BLaER1 (cell line): ENCODE measurements at regions not wholly inside any gene's neighbourhood (a gene's known extent, or its start where the extent isn't known, plus 50 kb on each side); places are given as distances from the start of the nearest gene placed in this dataset.
"Not testable (repeated sequence)": the region's sequence is repeated elsewhere in the genome, so short reads cannot be mapped to it uniquely, and the experiment has no call there.

Experiments
- H3K27ac ChIP-seq: shearing (Covaris generic); formaldehyde crosslinking; 2 replicates; pipeline ENCODE4 v1.8.1; 2022
- H3K27me3 ChIP-seq: shearing (Covaris generic); formaldehyde crosslinking; 2 replicates; pipeline ENCODE4 v1.8.1; 2022
- H3K36me3 ChIP-seq: shearing (Covaris generic); formaldehyde crosslinking; 2 replicates; pipeline ENCODE4 v1.8.1; 2022
- H3K4me1 ChIP-seq: shearing (Covaris generic); formaldehyde crosslinking; 2 replicates; pipeline ENCODE4 v1.8.1; 2022
- H3K4me2 ChIP-seq: shearing (Covaris generic); formaldehyde crosslinking; 2 replicates; pipeline ENCODE4 v1.8.1; 2022
- H3K4me3 ChIP-seq: shearing (Covaris generic); formaldehyde crosslinking; 2 replicates; pipeline ENCODE4 v1.8.1; 2022
- H3K9ac ChIP-seq: shearing (Covaris generic); formaldehyde crosslinking; 2 replicates; pipeline ENCODE4 v1.8.1; 2022
- H3K9me3 ChIP-seq: shearing (Covaris generic); formaldehyde crosslinking; 2 replicates; pipeline ENCODE4 v1.8.1; 2022
- H4K20me1 ChIP-seq: shearing (Covaris generic); formaldehyde crosslinking; 2 replicates; pipeline ENCODE4 v1.8.1; 2022
- Cebpa-rat ChIP-seq: shearing (Covaris generic); IDR thresholded peaks from 2 replicates; pipeline ENCODE4 v1.8.1; 2022

DNA sequence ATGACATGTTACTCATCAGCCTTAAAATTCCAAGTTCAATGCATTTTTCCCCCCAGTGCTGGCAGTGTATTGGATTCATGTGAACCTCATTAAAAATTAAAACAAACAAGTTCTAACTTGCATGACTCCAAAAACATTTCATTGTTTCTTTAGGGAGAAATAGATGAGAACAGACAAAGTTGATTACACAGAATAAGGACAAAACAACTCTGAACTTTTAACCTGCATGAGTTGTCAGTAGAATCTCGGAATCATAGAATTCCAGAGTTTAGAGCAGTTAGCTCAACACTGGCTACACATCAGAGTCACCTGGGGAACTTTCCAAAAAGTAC, 127.5 kb downstream of the TMX1 start:
- no peak overlapping the region for H3K4me2 ChIP-seq
- no peaks in the 10 kb centered on the region for H4K20me1 ChIP-seq
- H3K4me3 ChIP-seq, result no peak overlapping the region
- H3K27ac ChIP-seq, result no peak overlapping the region
- TF ChIP-seq Cebpa-rat, result no peak
- no peaks in the 10 kb centered on the region for H3K27me3 ChIP-seq
- H3K36me3 ChIP-seq, result no peaks in the 10 kb centered on the region
- H3K9me3 ChIP-seq, result no peaks in the 10 kb centered on the region
- H3K4me1 ChIP-seq, result no peaks in the 10 kb centered on the region
- H3K9ac ChIP-seq, result no peak overlapping the region

DNA sequence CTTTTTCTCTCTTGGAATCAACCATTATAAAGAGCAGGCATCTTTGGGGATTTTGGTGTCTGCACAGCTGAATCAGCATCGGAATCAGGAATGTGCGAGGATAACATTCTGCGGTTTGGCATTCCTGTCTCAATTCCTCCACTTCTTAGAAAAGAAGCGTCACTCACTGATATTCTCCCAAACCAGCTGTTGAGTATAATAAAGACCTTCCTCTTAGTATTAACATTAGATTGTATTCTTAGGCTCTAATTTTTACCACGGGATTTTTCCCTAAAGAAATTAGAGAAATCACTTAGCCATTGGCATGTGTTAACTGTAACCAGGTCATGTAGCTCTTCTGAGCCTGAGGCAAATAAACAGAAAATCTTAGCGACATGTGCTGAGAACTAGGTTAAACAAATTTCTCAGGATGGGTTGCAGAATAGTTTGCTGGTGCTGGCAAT, 128.7 kb downstream of the TMX1 start:
- TF ChIP-seq Cebpa-rat, result no peak
- H3K4me3 ChIP-seq, result no peak overlapping the region

DNA sequence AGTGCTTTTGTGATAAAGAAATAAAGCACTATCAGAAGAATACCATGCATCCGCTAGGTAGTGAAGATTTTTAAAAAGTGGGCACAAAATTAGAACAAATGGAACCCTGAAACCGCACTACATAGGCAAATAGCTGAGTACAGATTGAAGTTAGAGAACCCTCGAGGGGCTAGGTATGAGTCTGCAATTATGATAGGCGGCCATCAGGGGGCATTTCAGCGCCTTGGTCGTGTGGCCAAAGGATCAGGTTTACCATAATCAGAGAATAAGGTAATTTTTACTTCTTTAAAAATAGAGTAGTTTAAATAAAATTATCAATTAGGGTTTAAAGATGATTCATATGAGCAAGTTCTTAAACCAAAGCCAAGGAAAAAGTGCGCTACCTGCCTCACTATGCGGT, 129.8 kb downstream of the TMX1 start:
- H3K27me3 ChIP-seq, result no peaks in the 10 kb centered on the region
- no peak overlapping the region for H3K4me2 ChIP-seq
- no peak overlapping the region for H3K27ac ChIP-seq
- no peak overlapping the region for H3K4me3 ChIP-seq
- no peaks in the 10 kb centered on the region for H3K9me3 ChIP-seq
- no peaks in the 10 kb centered on the region for H3K4me1 ChIP-seq
- no peak for TF ChIP-seq Cebpa-rat
- no peaks in the 10 kb centered on the region for H4K20me1 ChIP-seq
- no peak overlapping the region for H3K9ac ChIP-seq
- no peaks in the 10 kb centered on the region for H3K36me3 ChIP-seq

More for the DNA sequence above, 128.7 kb downstream of the TMX1 start:
- H3K4me2 ChIP-seq, result no peak overlapping the region
- no peaks in the 10 kb centered on the region for H3K27me3 ChIP-seq
- no peaks in the 10 kb centered on the region for H3K36me3 ChIP-seq
- no peaks in the 10 kb centered on the region for H3K4me1 ChIP-seq
- H3K9ac ChIP-seq, result no peak overlapping the region
- H3K27ac ChIP-seq, result no peak overlapping the region
- H4K20me1 ChIP-seq, result no peaks in the 10 kb centered on the region
- H3K9me3 ChIP-seq, result no peaks in the 10 kb centered on the region

DNA sequence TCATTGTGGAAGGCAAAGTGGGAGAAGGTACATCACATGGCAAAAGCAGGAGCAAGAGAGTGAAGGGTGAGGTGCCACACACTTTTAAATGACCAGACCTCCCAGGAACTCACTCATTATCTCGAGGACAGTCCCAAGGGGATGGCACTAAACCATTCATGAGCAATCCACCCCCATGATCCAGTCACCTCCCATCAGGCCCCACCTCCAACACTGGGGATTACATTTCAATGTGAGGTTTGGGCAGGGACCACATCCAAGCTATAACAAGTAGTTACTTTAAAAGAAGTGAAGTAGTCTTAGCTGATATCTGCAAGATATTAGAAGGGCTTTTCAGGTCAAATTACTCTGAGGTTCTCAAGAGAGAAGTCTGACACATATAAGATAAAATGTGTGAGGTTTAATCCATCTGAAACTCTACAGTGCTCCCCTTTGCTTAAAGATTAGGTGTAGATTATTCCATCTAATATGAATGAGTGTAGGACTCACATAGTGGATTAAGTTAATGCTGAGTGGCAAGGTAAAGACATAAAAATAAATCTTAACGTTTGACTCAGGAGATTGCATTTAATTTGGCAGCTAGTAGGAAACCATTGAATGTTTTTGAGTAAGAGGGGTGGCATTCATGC, 130.8 kb downstream of the TMX1 start:
- no peaks in the 10 kb centered on the region for H3K4me1 ChIP-seq
- no peak for TF ChIP-seq Cebpa-rat
- H4K20me1 ChIP-seq, result no peaks in the 10 kb centered on the region
- no peaks in the 10 kb centered on the region for H3K27me3 ChIP-seq
- H3K36me3 ChIP-seq, result no peaks in the 10 kb centered on the region
- H3K27ac ChIP-seq, result no peak overlapping the region
- no peak overlapping the region for H3K4me2 ChIP-seq
- no peak overlapping the region for H3K4me3 ChIP-seq
- H3K9me3 ChIP-seq, result no peaks in the 10 kb centered on the region
- no peak overlapping the region for H3K9ac ChIP-seq

DNA sequence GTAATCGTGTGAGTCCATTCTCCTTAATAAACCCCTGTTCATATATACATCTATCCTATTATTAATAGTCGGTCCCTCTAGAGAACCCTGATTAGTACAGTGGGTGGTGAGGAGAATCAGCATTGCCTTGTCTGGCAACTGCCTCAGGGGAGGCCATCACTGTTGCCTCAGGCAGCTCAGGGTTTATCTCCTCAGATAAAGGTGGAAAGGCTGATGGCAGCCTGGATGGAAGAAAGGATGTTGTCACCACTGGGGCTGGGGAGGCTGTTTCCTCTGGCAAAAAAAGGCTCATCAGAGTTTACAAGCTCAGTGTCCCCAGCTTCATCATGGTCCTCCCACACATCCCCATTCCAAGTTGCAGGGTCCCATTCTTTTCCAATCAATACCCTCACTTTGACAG, 137.1 kb downstream of the TMX1 start:
- H3K4me1 ChIP-seq, H3K27me3 ChIP-seq, H3K4me3 ChIP-seq, H3K4me2 ChIP-seq, H3K9me3 ChIP-seq, H3K27ac ChIP-seq, H4K20me1 ChIP-seq, H3K9ac ChIP-seq, H3K36me3 ChIP-seq: not testable (repeated sequence)

DNA sequence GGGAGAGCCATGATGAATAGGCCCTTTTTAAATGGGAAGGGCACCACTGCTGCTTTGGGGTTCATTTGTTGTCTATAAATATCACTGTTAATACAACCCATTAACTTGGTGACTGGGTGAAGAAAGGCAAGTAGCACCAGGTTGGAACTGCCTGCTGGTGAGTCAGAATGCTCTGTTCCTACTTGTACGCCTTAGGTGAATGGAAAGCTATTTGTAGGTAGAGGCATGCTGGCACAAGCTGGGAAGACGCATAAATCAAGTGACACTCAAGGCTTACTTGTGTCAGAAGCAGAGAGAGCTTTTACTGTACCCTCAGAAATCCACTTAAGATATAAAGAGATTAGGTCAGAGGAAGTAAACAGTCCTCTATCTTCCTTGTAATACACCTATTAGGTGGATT, 142.5 kb downstream of the TMX1 start:
- TF ChIP-seq Cebpa-rat, result no peak
- H3K4me1 ChIP-seq, result no peaks in the 10 kb centered on the region
- no peak overlapping the region for H3K4me3 ChIP-seq
- no peaks in the 10 kb centered on the region for H3K36me3 ChIP-seq
- no peaks in the 10 kb centered on the region for H4K20me1 ChIP-seq
- no peak overlapping the region for H3K9ac ChIP-seq
- no peak overlapping the region for H3K27ac ChIP-seq
- H3K27me3 ChIP-seq, result no peaks in the 10 kb centered on the region
- no peak overlapping the region for H3K4me2 ChIP-seq
- no peaks in the 10 kb centered on the region for H3K9me3 ChIP-seq

DNA sequence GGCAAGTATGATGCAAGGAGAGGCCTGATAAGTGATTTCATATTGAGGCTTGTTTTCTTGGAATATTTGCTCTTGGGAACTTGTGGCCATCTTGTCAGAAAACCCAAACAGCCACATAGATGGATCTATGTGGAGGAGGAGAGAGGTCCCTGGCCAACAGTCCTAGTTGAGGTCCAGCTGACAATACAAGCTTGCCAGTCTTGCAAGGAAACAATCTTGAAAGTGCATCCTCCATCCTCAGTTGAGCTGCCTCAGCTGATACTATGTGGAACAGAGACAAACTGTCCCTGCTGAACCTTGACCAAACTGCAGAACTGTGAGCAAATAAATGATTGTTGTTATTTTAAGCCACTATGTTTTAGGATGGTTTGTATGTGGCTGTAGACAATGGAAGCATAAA, 146.4 kb downstream of the TMX1 start:
- no peaks in the 10 kb centered on the region for H3K27me3 ChIP-seq
- no peaks in the 10 kb centered on the region for H3K36me3 ChIP-seq
- no peaks in the 10 kb centered on the region for H3K4me1 ChIP-seq
- H3K9ac ChIP-seq, result no peak overlapping the region
- H3K9me3 ChIP-seq, result no peaks in the 10 kb centered on the region
- H3K27ac ChIP-seq, result no peak overlapping the region
- no peak for TF ChIP-seq Cebpa-rat
- no peaks in the 10 kb centered on the region for H4K20me1 ChIP-seq
- no peak overlapping the region for H3K4me2 ChIP-seq
- no peak overlapping the region for H3K4me3 ChIP-seq

DNA sequence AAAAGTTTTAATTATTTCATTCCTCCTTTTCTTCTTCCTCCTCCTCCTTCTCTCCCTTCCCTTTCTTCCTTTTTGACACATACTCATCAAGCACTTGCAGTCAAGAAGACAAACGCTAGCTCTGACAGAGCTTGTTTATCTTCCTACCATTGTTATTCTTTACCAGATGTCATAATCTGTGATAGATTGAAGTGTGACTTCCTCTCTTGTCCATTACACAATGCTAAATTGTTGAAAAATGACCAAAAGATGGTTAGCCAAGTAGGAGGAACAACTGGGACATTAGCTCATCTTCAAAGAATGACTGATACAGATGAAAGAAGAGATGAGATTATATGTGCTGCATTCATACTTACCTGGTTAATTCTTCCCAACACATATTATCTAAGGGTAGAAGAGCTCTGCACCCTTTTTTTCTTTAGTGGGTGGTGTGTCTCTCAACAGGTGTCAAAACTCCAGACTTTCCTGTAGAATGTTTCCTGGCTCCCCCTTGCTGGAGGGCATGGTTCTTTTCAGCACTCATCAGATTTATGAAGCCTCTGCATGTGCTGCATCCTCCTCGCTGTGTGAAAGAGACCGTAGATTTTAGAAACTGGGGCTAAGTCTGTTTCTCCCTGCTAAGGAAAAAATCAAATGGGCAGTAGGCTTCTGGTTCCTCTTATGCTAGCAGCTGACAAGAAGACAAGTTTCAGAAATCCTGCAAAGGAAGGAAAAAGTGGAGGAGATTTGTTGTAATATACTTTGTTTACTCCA, 147.1 kb downstream of the TMX1 start:
- no peak overlapping the region for H3K4me3 ChIP-seq
- no peaks in the 10 kb centered on the region for H3K4me1 ChIP-seq
- H3K27ac ChIP-seq, result no peak overlapping the region
- H3K27me3 ChIP-seq, result no peaks in the 10 kb centered on the region
- no peaks in the 10 kb centered on the region for H3K9me3 ChIP-seq
- no peak for TF ChIP-seq Cebpa-rat
- no peak overlapping the region for H3K4me2 ChIP-seq
- H3K9ac ChIP-seq, result no peak overlapping the region
- no peaks in the 10 kb centered on the region for H3K36me3 ChIP-seq
- H4K20me1 ChIP-seq, result no peaks in the 10 kb centered on the region

DNA sequence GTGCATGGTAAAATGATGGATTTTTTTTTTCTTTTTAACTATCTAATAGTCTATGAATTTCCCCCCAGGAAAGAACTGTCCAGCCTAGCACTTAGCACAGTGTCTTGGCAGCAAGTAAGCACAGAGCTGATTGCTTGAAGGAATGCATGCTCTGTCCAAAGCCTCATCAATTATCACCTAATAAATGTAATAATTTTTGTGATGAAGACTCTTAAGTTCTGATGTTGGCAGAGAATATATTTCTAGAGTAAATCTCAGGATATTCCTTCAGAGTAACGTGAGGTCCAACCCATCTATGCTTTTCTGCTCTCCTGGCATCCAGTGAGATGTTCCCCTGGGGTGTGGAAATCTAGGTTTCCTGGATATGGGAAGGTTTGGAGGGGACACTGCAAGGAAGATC, 152.4 kb downstream of the TMX1 start:
- Histone ChIP-seq H3K4me2 (no peak overlapping the region), H3K4me1 (no peaks in the 10 kb centered on the region), H3K27me3 (no peaks in the 10 kb centered on the region), H3K36me3 (no peaks in the 10 kb centered on the region), H4K20me1 (no peaks in the 10 kb centered on the region), H3K4me3 (no peak overlapping the region), H3K27ac (no peak overlapping the region), H3K9ac (no peak overlapping the region), H3K9me3 (no peaks in the 10 kb centered on the region)
- no peak for TF ChIP-seq Cebpa-rat

DNA sequence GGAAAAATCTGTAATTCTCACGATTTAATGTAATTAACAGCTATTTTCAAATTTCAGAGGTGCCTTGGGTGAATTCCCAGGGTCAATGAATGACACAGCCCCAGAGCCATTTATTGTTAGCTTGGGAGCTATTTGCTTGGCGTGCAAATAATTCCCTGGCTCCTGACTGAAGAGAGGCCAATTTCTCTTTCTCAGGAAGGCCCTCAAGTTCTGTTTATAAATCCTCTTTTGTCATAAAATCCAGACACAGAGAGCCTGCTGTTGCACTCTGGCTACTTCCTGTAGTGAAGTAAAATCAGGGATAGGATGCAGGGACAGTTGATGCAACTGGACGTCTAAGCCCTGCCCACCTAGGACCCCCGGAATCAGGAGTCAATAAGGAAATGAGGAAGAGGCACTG, 154.3 kb downstream of the TMX1 start:
- no peaks in the 10 kb centered on the region for H3K36me3 ChIP-seq
- H3K4me1 ChIP-seq, result no peaks in the 10 kb centered on the region
- H3K27ac ChIP-seq, result no peak overlapping the region
- H3K27me3 ChIP-seq, result no peaks in the 10 kb centered on the region
- H3K9me3 ChIP-seq, result no peaks in the 10 kb centered on the region
- no peaks in the 10 kb centered on the region for H4K20me1 ChIP-seq
- H3K4me3 ChIP-seq, result no peak overlapping the region
- no peak overlapping the region for H3K4me2 ChIP-seq
- no peak overlapping the region for H3K9ac ChIP-seq
- no peak for TF ChIP-seq Cebpa-rat

DNA sequence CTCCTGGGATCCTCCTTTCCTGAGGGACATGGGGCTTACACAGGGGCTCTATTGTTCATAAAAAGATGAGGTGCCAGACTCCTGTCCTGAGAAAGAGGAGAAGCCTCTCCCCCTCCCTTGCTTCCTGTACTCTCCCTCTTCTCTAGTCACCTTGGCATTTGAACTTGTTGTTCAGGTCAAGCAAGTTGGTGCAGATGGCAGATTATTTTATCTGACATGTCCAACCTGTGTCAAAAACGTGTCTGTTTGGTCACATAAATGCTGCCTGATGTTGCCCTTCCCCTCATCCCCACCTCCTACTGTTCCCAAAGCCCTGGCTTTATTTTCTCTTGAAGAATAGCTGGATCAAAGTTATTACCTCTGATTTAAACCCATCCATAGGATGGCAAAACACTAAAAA, 154.8 kb downstream of the TMX1 start:
- Histone ChIP-seq H3K4me2 (no peak overlapping the region), H3K27ac (no peak overlapping the region), H3K4me1 (no peaks in the 10 kb centered on the region)

More for the DNA sequence above, 154.8 kb downstream of the TMX1 start:
- Histone ChIP-seq H3K27me3 (no peaks in the 10 kb centered on the region), H3K4me3 (no peak overlapping the region), H3K9me3 (no peaks in the 10 kb centered on the region), H3K9ac (no peak overlapping the region), H4K20me1 (no peaks in the 10 kb centered on the region), H3K36me3 (no peaks in the 10 kb centered on the region)
- no peak for TF ChIP-seq Cebpa-rat
